ENCODE measurements at regions not wholly inside any gene's neighbourhood (a gene's known extent, or its start where the extent isn't known, plus 50 kb on each side); places are given as distances from the start of the nearest gene placed in this dataset.

DNA sequence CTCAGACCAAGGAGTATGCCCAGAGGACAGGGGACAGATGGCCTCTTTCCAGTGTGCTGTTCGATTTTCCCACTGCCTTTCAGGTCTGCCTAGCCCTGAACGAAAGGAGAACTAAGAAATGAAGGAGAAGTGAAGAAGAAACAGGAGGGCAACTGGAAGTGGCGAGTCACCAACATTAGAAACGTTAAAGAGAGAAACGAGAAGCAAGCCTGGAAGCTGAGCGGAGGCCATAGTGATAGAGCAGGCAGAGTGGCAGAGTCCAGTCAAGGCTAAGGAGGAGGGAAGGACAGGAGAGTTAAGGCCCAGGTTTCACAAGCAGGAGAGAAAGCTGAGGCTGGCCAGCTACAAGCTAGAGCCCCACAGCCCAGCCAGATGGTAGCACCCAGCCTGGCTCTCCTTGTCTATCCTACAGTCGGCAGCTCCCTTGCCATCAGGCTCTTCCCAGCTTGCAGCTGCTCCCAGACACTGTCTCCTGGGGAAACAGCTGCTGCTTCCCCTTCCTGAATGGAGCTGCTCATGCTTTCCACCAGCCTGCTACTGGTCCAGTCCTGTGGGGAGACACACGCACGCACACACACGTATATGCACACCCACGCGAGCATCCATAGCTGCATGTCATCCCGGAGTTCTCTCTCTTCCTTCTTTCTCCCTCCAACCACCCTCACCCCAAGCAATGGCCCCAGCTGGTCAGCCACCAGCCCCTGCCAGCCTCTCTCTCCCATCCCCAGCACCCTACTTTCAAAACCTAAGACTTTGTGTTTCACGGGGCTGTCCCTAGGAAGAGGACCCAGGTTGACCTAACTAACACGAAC lies 139.7 kb upstream of the CCND2 start:
- H3K27ac Mint-ChIP-seq: no peak overlapping the region
- H2AFZ ChIP-seq (ENCODE audit: insufficient read depth, low read depth, low read length, poor library complexity, severe bottlenecking): no peak overlapping the region
- no peak overlapping the region for H3K4me3 Mint-ChIP-seq
- CTCF ChIA-PET: interaction anchor here (0.6 to 1.2 kb wide), 2 partner anchors 9 to 330 kb away, joined by 3 to 4 read pairs; no protein-coding TSS in a partner anchor
- no peaks in the 10 kb centered on the region for H3K9me3 Mint-ChIP-seq (ENCODE audit: insufficient read depth)
- POLR2A ChIA-PET: interaction anchor here (0.5 kb wide), 1 partner anchor 103 kb away, joined by 3 read pairs; no protein-coding TSS in a partner anchor
- no peaks in the 10 kb centered on the region for H3K27me3 Mint-ChIP-seq
- no peak overlapping the region for H3K4me3 ChIP-seq (ENCODE audit: control extremely low read depth in 1 of 5, extremely low read depth in 1 of 5, insufficient read depth in 1 of 5, low read depth in 2 of 5, low read length in 4 of 5)
- H3K79me2 ChIP-seq (ENCODE audit: control insufficient read depth, insufficient read depth, low read length): no peaks in the 10 kb centered on the region
- no peak for ATAC-seq (ENCODE audit: low read depth)
- intact Hi-C loops (cut with micrococcal nuclease): no loop called here
- H3K36me3 ChIP-seq (replicated peaks in 1 of 2; ENCODE audit: control extremely low read depth in 1 of 2, control insufficient read depth in 1 of 2, extremely low read depth in 1 of 2, insufficient read depth in 2 of 2, low read length in 1 of 2): no peaks in the 10 kb centered on the region
- peaks cover 38 to 41% of the 10 kb centered on the region in 2 donors for H3K4me1 ChIP-seq (ENCODE audit: control insufficient read depth in 2 of 2, insufficient read depth in 2 of 2, low read length in 2 of 2)
- H3K27me3 ChIP-seq (replicated peaks in 1 of 4; ENCODE audit: control extremely low read depth in 1 of 4, control insufficient read depth in 3 of 4, insufficient read depth in 4 of 4, low read length in 3 of 4): no peaks in the 10 kb centered on the region
- H3K4me1 Mint-ChIP-seq: peaks cover 39% of the 10 kb centered on the region
- TF ChIP-seq, protein P1, sequence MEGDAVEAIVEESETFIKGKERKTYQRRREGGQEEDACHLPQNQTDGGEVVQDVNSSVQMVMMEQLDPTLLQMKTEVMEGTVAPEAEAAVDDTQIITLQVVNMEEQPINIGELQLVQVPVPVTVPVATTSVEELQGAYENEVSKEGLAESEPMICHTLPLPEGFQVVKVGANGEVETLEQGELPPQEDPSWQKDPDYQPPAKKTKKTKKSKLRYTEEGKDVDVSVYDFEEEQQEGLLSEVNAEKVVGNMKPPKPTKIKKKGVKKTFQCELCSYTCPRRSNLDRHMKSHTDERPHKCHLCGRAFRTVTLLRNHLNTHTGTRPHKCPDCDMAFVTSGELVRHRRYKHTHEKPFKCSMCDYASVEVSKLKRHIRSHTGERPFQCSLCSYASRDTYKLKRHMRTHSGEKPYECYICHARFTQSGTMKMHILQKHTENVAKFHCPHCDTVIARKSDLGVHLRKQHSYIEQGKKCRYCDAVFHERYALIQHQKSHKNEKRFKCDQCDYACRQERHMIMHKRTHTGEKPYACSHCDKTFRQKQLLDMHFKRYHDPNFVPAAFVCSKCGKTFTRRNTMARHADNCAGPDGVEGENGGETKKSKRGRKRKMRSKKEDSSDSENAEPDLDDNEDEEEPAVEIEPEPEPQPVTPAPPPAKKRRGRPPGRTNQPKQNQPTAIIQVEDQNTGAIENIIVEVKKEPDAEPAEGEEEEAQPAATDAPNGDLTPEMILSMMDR (IDR thresholded peaks at IDR 0.05): no peak
- TF ChIP-seq EZH2 (IDR thresholded peaks at IDR 0.05; ENCODE audit: borderline replicate concordance, insufficient read depth, low read depth, low read length, poor library complexity, severe bottlenecking): no peak
- peak overlapping the region; percentile 18 for H3K4me2 ChIP-seq (replicated peaks; ENCODE audit: low read depth, low read length, poor library complexity, severe bottlenecking)
- DNase-seq: no peak
- 44% methylated on average over 13 of the region's 15 CpGs for WGBS (ENCODE audit: insufficient coverage)
- H3K9ac ChIP-seq (ENCODE audit: low read length): no peak overlapping the region
- no peak overlapping the region for H3K27ac ChIP-seq (ENCODE audit: low read length in 2 of 2)
- H4K20me1 ChIP-seq (ENCODE audit: control insufficient read depth, insufficient read depth, low read length, poor library complexity, severe bottlenecking): no peaks in the 10 kb centered on the region
- H3K9me3 ChIP-seq (ENCODE audit: control extremely low read depth in 1 of 3, control insufficient read depth in 2 of 3, insufficient read depth in 1 of 3, low read length in 2 of 3): peaks cover 1 to 13% (median 2%) of the 10 kb centered on the region in 3 donors

DNA sequence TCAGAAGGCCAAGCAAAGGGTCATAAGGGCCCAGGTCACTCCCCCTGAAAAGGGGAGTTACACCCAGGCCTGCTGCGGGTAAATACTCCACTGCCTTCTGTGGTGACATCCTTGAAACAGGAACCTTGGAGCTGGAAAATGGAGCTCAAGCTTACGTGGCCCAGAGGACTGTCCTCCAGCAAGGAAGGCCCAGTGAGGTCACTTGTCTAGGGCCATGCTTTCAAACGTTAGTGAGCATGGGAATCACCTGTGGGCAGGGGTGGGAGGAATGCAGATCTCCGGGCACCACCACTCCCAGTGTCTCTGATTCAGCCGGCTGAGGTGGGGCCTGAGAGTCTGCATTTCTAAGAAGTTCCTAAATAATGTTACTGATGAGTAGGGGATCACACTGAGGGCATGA lies 140.5 kb upstream of the CCND2 start:
- DNase-seq (no peak), ATAC-seq (ENCODE audit: low read depth) (no peak)
- Histone ChIP-seq H3K79me2 (ENCODE audit: control insufficient read depth, insufficient read depth, low read length) (no peaks in the 10 kb centered on the region), H3K27me3 (replicated peaks in 1 of 4; ENCODE audit: control extremely low read depth in 1 of 4, control insufficient read depth in 3 of 4, insufficient read depth in 4 of 4, low read length in 3 of 4) (no peaks in the 10 kb centered on the region), H3K4me2 (replicated peaks; ENCODE audit: low read depth, low read length, poor library complexity, severe bottlenecking) (no peak overlapping the region), H2AFZ (ENCODE audit: insufficient read depth, low read depth, low read length, poor library complexity, severe bottlenecking) (no peak overlapping the region), H3K9me3 (ENCODE audit: control extremely low read depth in 1 of 3, control insufficient read depth in 2 of 3, insufficient read depth in 1 of 3, low read length in 2 of 3) (peaks cover 1 to 13% (median 2%) of the 10 kb centered on the region in 3 donors), H3K36me3 (replicated peaks in 1 of 2; ENCODE audit: control extremely low read depth in 1 of 2, control insufficient read depth in 1 of 2, extremely low read depth in 1 of 2, insufficient read depth in 2 of 2, low read length in 1 of 2) (no peaks in the 10 kb centered on the region), H3K27ac (ENCODE audit: low read length in 2 of 2) (no peak overlapping the region), H4K20me1 (ENCODE audit: control insufficient read depth, insufficient read depth, low read length, poor library complexity, severe bottlenecking) (no peaks in the 10 kb centered on the region), H3K9ac (ENCODE audit: low read length) (no peak overlapping the region), H3K4me1 (ENCODE audit: control insufficient read depth in 2 of 2, insufficient read depth in 2 of 2, low read length in 2 of 2) (peaks cover 38 to 41% of the 10 kb centered on the region in 2 donors), H3K4me3 (ENCODE audit: control extremely low read depth in 1 of 5, extremely low read depth in 1 of 5, insufficient read depth in 1 of 5, low read depth in 2 of 5, low read length in 4 of 5) (no peak overlapping the region)
- 98% methylated on average over 5 of the region's 5 CpGs for WGBS (ENCODE audit: insufficient coverage)
- TF ChIP-seq EZH2 (IDR thresholded peaks at IDR 0.05; ENCODE audit: borderline replicate concordance, insufficient read depth, low read depth, low read length, poor library complexity, severe bottlenecking): no peak
- TF ChIP-seq, protein P1 (IDR thresholded peaks at IDR 0.05): no peak
- POLR2A ChIA-PET: no interaction called here
- H3K27me3 Mint-ChIP-seq: no peaks in the 10 kb centered on the region
- no peak overlapping the region for H3K27ac Mint-ChIP-seq
- no peak overlapping the region for H3K4me3 Mint-ChIP-seq
- intact Hi-C loops (cut with micrococcal nuclease): no loop called here
- CTCF ChIA-PET: no interaction called here
- peaks cover 37% of the 10 kb centered on the region for H3K4me1 Mint-ChIP-seq
- H3K9me3 Mint-ChIP-seq (ENCODE audit: insufficient read depth): no peaks in the 10 kb centered on the region
